H9 (cell line): ENCODE measurements at regions not wholly inside any gene's neighbourhood (a gene's known extent, or its start where the extent isn't known, plus 50 kb on each side); places are given as distances from the start of the nearest gene placed in this dataset.

Experiments
- DNase-seq: peaks from one replicate; pipeline ENCODE4 v3.0.0-alpha.2; 2017
- H2AFZ ChIP-seq: one replicate; pipeline ENCODE4 v1.6.1; 2013; ENCODE audit warnings: mild to moderate bottlenecking, low read length, control low read depth, moderate library complexity
- H2AK5ac ChIP-seq: 2 replicates; pipeline ENCODE4 v1.6.1; 2013; ENCODE audit warnings: low read length, control low read depth, mixed read lengths; ENCODE audit not compliant: insufficient read length
- H2BK120ac ChIP-seq: one replicate; pipeline ENCODE4 v1.6.1; 2013; ENCODE audit warnings: low read depth, mild to moderate bottlenecking, low read length, control low read depth, inconsistent platforms; ENCODE audit not compliant: poor library complexity, severe bottlenecking
- H2BK12ac ChIP-seq: 2 replicates; pipeline ENCODE4 v1.6.1; 2013; ENCODE audit warnings: low read length, control low read depth, mixed read lengths, low read depth; ENCODE audit not compliant: insufficient read length
- H2BK15ac ChIP-seq: 2 replicates; pipeline ENCODE4 v1.6.1; 2013; ENCODE audit warnings: low read depth, low read length, control low read depth
- H2BK20ac ChIP-seq: one replicate; pipeline ENCODE4 v1.6.1; 2013; ENCODE audit warnings: low read depth, mild to moderate bottlenecking, low read length, control low read depth, inconsistent platforms; ENCODE audit not compliant: poor library complexity, severe bottlenecking
- H2BK5ac ChIP-seq: 2 replicates; pipeline ENCODE4 v1.6.1; 2013; ENCODE audit warnings: low read length, control low read depth, mixed read lengths; ENCODE audit not compliant: insufficient read length
- H3K14ac ChIP-seq: 2 replicates; pipeline ENCODE4 v1.6.1; 2013; ENCODE audit warnings: low read length, control low read depth; ENCODE audit not compliant: insufficient read depth
- H3K18ac ChIP-seq: 2 replicates; pipeline ENCODE4 v1.6.1; 2013; ENCODE audit warnings: low read depth, mild to moderate bottlenecking, mixed read lengths, low read length, control low read depth; ENCODE audit not compliant: insufficient read length
- H3K23ac ChIP-seq: 2 replicates; pipeline ENCODE4 v1.6.1; 2013; ENCODE audit warnings: low read length, control low read depth, mixed read lengths, low read depth; ENCODE audit not compliant: insufficient read length
- H3K23me2 ChIP-seq: 2 replicates; pipeline ENCODE4 v1.6.1; 2013; ENCODE audit warnings: low read depth, mild to moderate bottlenecking, mixed read lengths, low read length, control low read depth; ENCODE audit not compliant: insufficient read length, poor library complexity, severe bottlenecking
- H3K27ac ChIP-seq: 2 replicates; pipeline ENCODE4 v1.5.1; 2013; ENCODE audit warnings: low read length, control low read depth, mixed read lengths, low read depth; ENCODE audit not compliant: insufficient read length
- H3K27me3 ChIP-seq: 2 replicates; pipeline ENCODE4 v1.6.1; 2013; ENCODE audit warnings: low read length, control low read depth, inconsistent platforms; ENCODE audit not compliant: insufficient read depth
- H3K4ac ChIP-seq: 2 replicates; pipeline ENCODE4 v1.6.1; 2013; ENCODE audit warnings: low read depth, mild to moderate bottlenecking, control low read depth, inconsistent platforms, low read length, moderate library complexity
- H3K4me1 ChIP-seq: 2 replicates; pipeline ENCODE4 v1.6.1; 2013; ENCODE audit warnings: low read length, control low read depth, inconsistent platforms; ENCODE audit not compliant: insufficient read depth
- H3K4me2 ChIP-seq: 2 replicates; pipeline ENCODE4 v1.6.1; 2013; ENCODE audit warnings: low read length, control low read depth, mixed read lengths; ENCODE audit not compliant: insufficient read length, insufficient read depth
- H3K56ac ChIP-seq: 2 replicates; pipeline ENCODE4 v1.6.1; 2013; ENCODE audit warnings: low read depth, mild to moderate bottlenecking, mixed read lengths, low read length, control low read depth; ENCODE audit not compliant: insufficient read length
- H3K79me1 ChIP-seq: 2 replicates; pipeline ENCODE4 v1.6.1; 2013; ENCODE audit warnings: low read depth, mild to moderate bottlenecking, moderate library complexity, low read length, control low read depth, inconsistent platforms; ENCODE audit not compliant: insufficient read depth, poor library complexity, severe bottlenecking
- H3K79me2 ChIP-seq: 2 replicates; pipeline ENCODE4 v1.6.1; 2013; ENCODE audit warnings: low read length, control low read depth, inconsistent platforms; ENCODE audit not compliant: insufficient read depth
- H3K9ac ChIP-seq: 2 replicates; pipeline ENCODE4 v1.6.1; 2013; ENCODE audit warnings: low read length, control low read depth, mixed read lengths; ENCODE audit not compliant: insufficient read length; ENCODE audit errors: extremely low read depth
- H3K9me3 ChIP-seq: one replicate; pipeline ENCODE4 v1.6.1; 2013; ENCODE audit warnings: low read depth, low read length, inconsistent platforms; ENCODE audit not compliant: control insufficient read depth
- H3T11ph ChIP-seq: one replicate; pipeline ENCODE4 v1.6.1; 2013; ENCODE audit warnings: mild to moderate bottlenecking, low read length, control low read depth, inconsistent platforms
- H4K20me1 ChIP-seq: one replicate; pipeline ENCODE4 v1.6.1; 2013; ENCODE audit not compliant: control insufficient read depth, insufficient read length, insufficient read depth
- H4K5ac ChIP-seq: 2 replicates; pipeline ENCODE4 v1.6.1; 2013; ENCODE audit warnings: low read depth, mild to moderate bottlenecking, mixed read lengths, low read length, control low read depth; ENCODE audit not compliant: insufficient read length
- H4K8ac ChIP-seq: replicated peaks from 2 replicates; pipeline ENCODE4 v1.6.1; 2013; ENCODE audit warnings: low read length, control low read depth, mixed read lengths, low read depth; ENCODE audit not compliant: insufficient read length
- H4K91ac ChIP-seq: 2 replicates; pipeline ENCODE4 v1.6.1; 2013; ENCODE audit warnings: low read depth, mild to moderate bottlenecking, moderate library complexity, mixed read lengths, low read length, control low read depth; ENCODE audit not compliant: insufficient read length
- H3K27ac Mint-ChIP-seq, 3 experiments: 2 replicates in 2 of 3; 3 replicates in 1 of 3; pipeline ENCODE4 v1.8.0; 2020 to 2021; ENCODE audit warnings: mixed read lengths in 3 of 3, mild to moderate bottlenecking in 1 of 3, moderate library complexity in 1 of 3
- H3K27me3 Mint-ChIP-seq: 2 replicates; pipeline ENCODE4 v1.8.0; 2021; ENCODE audit warnings: low read depth, mild to moderate bottlenecking, moderate library complexity, mixed read lengths
- H3K36me3 Mint-ChIP-seq, 3 experiments: 2 replicates in 2 of 3; 3 replicates in 1 of 3; pipeline ENCODE4 v1.8.0; 2020 to 2021; ENCODE audit warnings: low read depth in 3 of 3, mixed read lengths in 3 of 3; ENCODE audit not compliant: insufficient read depth in 1 of 3
- H3K4me1 Mint-ChIP-seq, 2 experiments: 2 replicates each; pipeline ENCODE4 v1.8.0; 2020; ENCODE audit warnings: mixed read lengths in 2 of 2
- H3K4me3 Mint-ChIP-seq, 2 experiments: 2 replicates in 1 of 2; 3 replicates in 1 of 2; pipeline ENCODE4 v1.8.0; 2020 to 2021; ENCODE audit warnings: mild to moderate bottlenecking in 2 of 2, mixed read lengths in 2 of 2, moderate library complexity in 1 of 2
- H3K9me3 Mint-ChIP-seq, 2 experiments: 2 replicates in 1 of 2; 3 replicates in 1 of 2; pipeline ENCODE4 v1.8.0; 2020; ENCODE audit warnings: mild to moderate bottlenecking in 2 of 2, mixed read lengths in 2 of 2, moderate library complexity in 1 of 2
- WGBS: extraction: QIAGEN DNeasy Blood & Tissue Kit; methylation state at CpG from one replicate; pipeline ENCODE4 v1.1.7; 2013; ENCODE audit warnings: missing lambda C conversion rate, low lambda C conversion rate, mixed read lengths; ENCODE audit not compliant: insufficient read length; ENCODE audit errors: extremely low coverage; 5-methylcytosine and 5-hydroxymethylcytosine counted together
- TF ChIP-seq, protein P1 (sequence below): fragments of 200-600 bp; sonication (generic); conservative IDR thresholded peaks from 3 replicates; pipeline ENCODE4 v1.8.0; 2021; ENCODE audit warnings: antibody characterized with exemption, mild to moderate bottlenecking

DNA sequence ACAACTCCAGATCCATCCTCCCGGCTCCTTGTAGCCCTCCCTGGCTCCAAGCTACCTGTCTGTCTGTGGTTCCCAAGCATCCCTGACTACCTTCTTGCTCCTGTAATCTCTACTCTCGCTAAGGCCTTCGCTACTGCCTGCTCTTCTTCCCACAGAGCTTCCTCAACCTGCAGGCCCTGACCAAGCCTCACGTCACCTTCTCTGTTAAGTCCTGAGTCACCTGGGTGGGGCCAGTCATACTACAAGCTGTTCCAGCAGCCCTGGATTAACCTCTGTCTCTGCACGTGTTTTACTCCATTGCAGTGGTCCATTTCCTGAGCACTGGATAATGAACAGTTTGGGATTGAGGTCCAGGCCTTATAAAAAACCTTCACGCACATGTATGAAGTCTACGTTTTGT is 770.7 kb downstream of the BCL11B start:
- H3K27ac ChIP-seq: no peak overlapping the region
- no peak overlapping the region for H3T11ph ChIP-seq
- H3K4me1 ChIP-seq: no peaks in the 10 kb centered on the region
- H2BK5ac ChIP-seq: no peak overlapping the region
- no peak overlapping the region for H2BK20ac ChIP-seq
- no peak overlapping the region for H2BK15ac ChIP-seq
- no peak overlapping the region for H3K56ac ChIP-seq
- no peak overlapping the region for H2BK12ac ChIP-seq
- no peak overlapping the region for H4K5ac ChIP-seq
- Mint-ChIP-seq H3K36me3 (no peaks in the 10 kb centered on the region), H3K27ac (no peak overlapping the region; a peak in 1 of 7 replicates), H3K4me3 (no peak overlapping the region), H3K9me3 (no peaks in the 10 kb centered on the region; a peak in 1 of 5 replicates), H3K27me3 (no peaks in the 10 kb centered on the region), H3K4me1 (no peaks in the 10 kb centered on the region)
- DNase-seq: no peak
- H3K9ac ChIP-seq: no peak overlapping the region
- H3K23me2 ChIP-seq: no peaks in the 10 kb centered on the region
- no peak overlapping the region for H3K18ac ChIP-seq
- H4K8ac ChIP-seq: no peak overlapping the region
- H3K23ac ChIP-seq: no peak overlapping the region
- no peak overlapping the region for H2AFZ ChIP-seq
- H3K9me3 ChIP-seq: no peaks in the 10 kb centered on the region
- no peak overlapping the region for H4K91ac ChIP-seq
- no peaks in the 10 kb centered on the region for H3K79me1 ChIP-seq
- H3K4ac ChIP-seq: no peak overlapping the region
- H3K14ac ChIP-seq: no peak overlapping the region; the same call in 1 of the 2 replicates
- WGBS: no CpG with 5 or more reads among the region's 7 CpGs
- no peaks in the 10 kb centered on the region for H4K20me1 ChIP-seq
- H3K27me3 ChIP-seq: no peaks in the 10 kb centered on the region
- TF ChIP-seq, protein P1, sequence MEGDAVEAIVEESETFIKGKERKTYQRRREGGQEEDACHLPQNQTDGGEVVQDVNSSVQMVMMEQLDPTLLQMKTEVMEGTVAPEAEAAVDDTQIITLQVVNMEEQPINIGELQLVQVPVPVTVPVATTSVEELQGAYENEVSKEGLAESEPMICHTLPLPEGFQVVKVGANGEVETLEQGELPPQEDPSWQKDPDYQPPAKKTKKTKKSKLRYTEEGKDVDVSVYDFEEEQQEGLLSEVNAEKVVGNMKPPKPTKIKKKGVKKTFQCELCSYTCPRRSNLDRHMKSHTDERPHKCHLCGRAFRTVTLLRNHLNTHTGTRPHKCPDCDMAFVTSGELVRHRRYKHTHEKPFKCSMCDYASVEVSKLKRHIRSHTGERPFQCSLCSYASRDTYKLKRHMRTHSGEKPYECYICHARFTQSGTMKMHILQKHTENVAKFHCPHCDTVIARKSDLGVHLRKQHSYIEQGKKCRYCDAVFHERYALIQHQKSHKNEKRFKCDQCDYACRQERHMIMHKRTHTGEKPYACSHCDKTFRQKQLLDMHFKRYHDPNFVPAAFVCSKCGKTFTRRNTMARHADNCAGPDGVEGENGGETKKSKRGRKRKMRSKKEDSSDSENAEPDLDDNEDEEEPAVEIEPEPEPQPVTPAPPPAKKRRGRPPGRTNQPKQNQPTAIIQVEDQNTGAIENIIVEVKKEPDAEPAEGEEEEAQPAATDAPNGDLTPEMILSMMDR: no peak
- H3K4me2 ChIP-seq: no peak overlapping the region
- H3K79me2 ChIP-seq: no peaks in the 10 kb centered on the region
- no peak overlapping the region for H2AK5ac ChIP-seq
- H2BK120ac ChIP-seq: no peak overlapping the region
